OCI-LY1 (cell line): ENCODE measurements at regions not wholly inside any gene's neighbourhood (a gene's known extent, or its start where the extent isn't known, plus 50 kb on each side); places are given as distances from the start of the nearest gene placed in this dataset.
"Not testable (repeated sequence)": the region's sequence is repeated elsewhere in the genome, so short reads cannot be mapped to it uniquely, and the experiment has no call there.

Experiments used
- H2AFZ ChIP-seq: fragments of 200-600 bp; sonication (generic), shearing (Covaris generic); 2 replicates; pipeline ENCODE4 v1.6.0; 2014; ENCODE audit warnings: antibody characterized with exemption, mild to moderate bottlenecking, low read length
- H3F3A ChIP-seq: fragments of 200-600 bp; sonication (generic), shearing (Covaris generic); 2 replicates; pipeline ENCODE4 v1.6.0; 2014; ENCODE audit warnings: mild to moderate bottlenecking, antibody characterized with exemption, low read length, moderate library complexity; ENCODE audit not compliant: insufficient read depth
- H3K27ac ChIP-seq: fragments of 200-600 bp; sonication (generic); 2 replicates; pipeline ENCODE4 v1.5.1; 2014; ENCODE audit warnings: low read length, mixed run types, mild to moderate bottlenecking, low read depth; ENCODE audit not compliant: poor library complexity, severe bottlenecking
- H3K27me3 ChIP-seq: fragments of 200-600 bp; sonication (generic); 2 replicates; pipeline ENCODE4 v1.6.0; 2014; ENCODE audit warnings: antibody characterized with exemption, mild to moderate bottlenecking, low read length, moderate library complexity; ENCODE audit not compliant: insufficient read depth
- H3K36me3 ChIP-seq: fragments of 200-600 bp; sonication (generic); 2 replicates; pipeline ENCODE4 v1.6.1; 2014; ENCODE audit warnings: mild to moderate bottlenecking, antibody characterized with exemption, low read length, moderate library complexity, mixed read lengths; ENCODE audit not compliant: insufficient read depth
- H3K4me1 ChIP-seq: fragments of 200-600 bp; sonication (generic); 2 replicates; pipeline ENCODE4 v1.5.1; 2014; ENCODE audit warnings: mild to moderate bottlenecking, low read length, moderate library complexity; ENCODE audit not compliant: insufficient read depth, severe bottlenecking
- H3K4me2 ChIP-seq: fragments of 200-600 bp; sonication (generic), shearing (Covaris generic); 2 replicates; pipeline ENCODE4 v1.6.1; 2014; ENCODE audit warnings: low read length
- H3K4me3 ChIP-seq: fragments of 200-600 bp; sonication (generic); 2 replicates; pipeline ENCODE4 v1.5.1; 2014; ENCODE audit warnings: low read length, low read depth, mild to moderate bottlenecking, mixed read lengths; ENCODE audit not compliant: poor library complexity, severe bottlenecking
- H3K79me2 ChIP-seq: fragments of 200-600 bp; shearing (Covaris generic); 2 replicates; pipeline ENCODE4 v1.6.1; 2016; ENCODE audit warnings: mixed run types, low read length, mixed read lengths; ENCODE audit not compliant: insufficient read depth
- H3K9ac ChIP-seq: fragments of 200-600 bp; sonication (generic), shearing (Covaris generic); 2 replicates; pipeline ENCODE4 v1.6.1; 2014; ENCODE audit warnings: mild to moderate bottlenecking, low read length, mixed read lengths
- H3K9me2 ChIP-seq: fragments of 200-600 bp; sonication (generic), shearing (Covaris generic); 2 replicates; pipeline ENCODE4 v1.6.1; 2014; ENCODE audit warnings: low read depth, mild to moderate bottlenecking, low read length, mixed read lengths
- H3K9me3 ChIP-seq: fragments of 200-600 bp; shearing (Covaris generic); 2 replicates; pipeline ENCODE4 v1.6.1; 2014; ENCODE audit warnings: low read length, mixed read lengths
- H4K20me1 ChIP-seq: fragments of 200-600 bp; sonication (generic), shearing (Covaris generic); 2 replicates; pipeline ENCODE4 v1.6.0; 2016; ENCODE audit warnings: mild to moderate bottlenecking, low read length; ENCODE audit not compliant: insufficient read depth
- CTCF ChIP-seq: fragments of 200-600 bp; sonication (generic), shearing (Covaris generic); IDR thresholded peaks from 2 replicates; pipeline ENCODE4 v1.5.1; 2017; ENCODE audit warnings: mild to moderate bottlenecking, antibody characterized with exemption, low read length, moderate library complexity, mixed read lengths
- EZH2 ChIP-seq: fragments of 200-600 bp; sonication (generic), shearing (Covaris generic); IDR thresholded peaks from 2 replicates; pipeline ENCODE4 v1.8.0; 2017; ENCODE audit warnings: borderline replicate concordance, mixed run types, mild to moderate bottlenecking, antibody characterized with exemption, low read length, moderate library complexity, mixed read lengths

GRCh38 chr18:75728621-75729020 lies 301.1 kb upstream of the SMIM21 start:
- Histone ChIP-seq H3K4me3 (no peak overlapping the region), H3K27me3 (no peaks in the 10 kb centered on the region), H3K4me2 (no peak overlapping the region), H3K4me1 (no peaks in the 10 kb centered on the region), H3K9me3 (no peaks in the 10 kb centered on the region), H3K9me2 (no peaks in the 10 kb centered on the region), H3F3A (no peaks in the 10 kb centered on the region), H3K79me2 (no peaks in the 10 kb centered on the region), H3K27ac (no peak overlapping the region), H3K36me3 (no peaks in the 10 kb centered on the region), H2AFZ (no peak overlapping the region), H4K20me1 (no peaks in the 10 kb centered on the region), H3K9ac (no peak overlapping the region)
- TF ChIP-seq CTCF (no peak), EZH2 (no peak)

DNA sequence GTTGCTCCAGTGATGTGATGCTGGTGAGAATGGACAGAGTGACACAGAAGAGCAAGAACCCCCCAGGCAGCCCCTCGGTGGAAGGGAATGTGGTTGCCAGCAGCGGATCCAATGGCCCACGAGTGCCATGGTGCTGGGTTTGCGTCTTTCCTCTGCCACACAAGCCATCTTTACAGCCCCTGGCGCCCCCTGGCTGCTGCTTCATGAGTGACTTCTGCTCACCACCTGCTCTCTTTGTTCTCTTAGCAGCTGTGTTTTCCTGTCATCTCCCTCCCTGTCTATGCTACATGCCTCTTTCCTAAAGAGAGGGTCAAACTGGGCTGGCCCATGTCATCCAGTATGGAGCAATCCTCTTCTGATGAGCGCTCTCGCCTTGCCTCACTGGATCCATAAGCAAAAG lies 300.0 kb upstream of the SMIM21 start:
- Histone ChIP-seq H3K9me3 (no peaks in the 10 kb centered on the region), H3K79me2 (no peaks in the 10 kb centered on the region), H4K20me1 (no peaks in the 10 kb centered on the region), H3K27ac (no peak overlapping the region), H3F3A (no peaks in the 10 kb centered on the region), H3K4me3 (no peak overlapping the region), H3K4me1 (no peaks in the 10 kb centered on the region), H3K9me2 (no peaks in the 10 kb centered on the region), H2AFZ (no peak overlapping the region), H3K9ac (no peak overlapping the region), H3K27me3 (no peaks in the 10 kb centered on the region), H3K4me2 (no peak overlapping the region), H3K36me3 (no peaks in the 10 kb centered on the region)
- TF ChIP-seq CTCF: peak; percentile 56
- no peak for TF ChIP-seq EZH2

DNA sequence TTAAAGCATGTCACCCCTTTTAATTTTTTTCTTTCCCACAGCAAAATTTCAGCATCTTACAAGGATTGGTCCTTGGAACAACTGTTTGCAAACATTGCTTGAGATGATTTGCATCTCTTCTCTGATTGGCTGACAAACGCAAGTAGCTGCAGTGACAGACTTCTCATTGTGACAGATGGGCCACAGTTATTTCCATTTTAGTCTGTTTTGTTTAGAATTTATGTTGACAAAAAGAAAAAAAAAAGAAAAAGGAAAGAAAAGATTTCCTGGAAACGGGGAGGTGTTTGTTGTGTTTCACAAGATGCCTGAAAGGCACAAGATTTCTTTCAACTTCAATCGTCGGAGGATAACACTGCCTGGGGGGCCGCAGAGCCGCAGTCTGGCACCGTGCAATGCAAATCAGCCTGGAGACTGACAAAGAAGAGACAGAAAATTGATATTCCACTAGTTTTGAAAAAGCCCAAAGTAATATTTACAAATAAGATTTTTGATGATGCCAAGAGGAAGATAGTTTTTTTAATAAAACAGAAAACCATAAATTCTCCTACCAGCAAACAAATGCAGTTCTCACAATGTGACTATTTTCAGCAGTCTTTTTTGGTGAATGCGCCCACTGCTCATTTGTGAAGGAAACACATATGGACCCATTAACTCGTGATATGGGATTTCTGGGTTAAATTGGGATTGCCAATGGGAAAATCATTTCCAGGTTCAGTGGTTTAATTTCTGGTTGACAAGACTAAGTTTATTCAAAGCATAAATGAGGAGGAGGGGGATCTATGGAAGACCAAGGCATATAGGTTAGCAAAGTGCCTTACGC lies 296.2 kb upstream of the SMIM21 start:
- Histone ChIP-seq H2AFZ (no peak overlapping the region), H4K20me1 (no peaks in the 10 kb centered on the region), H3K9me3 (no peaks in the 10 kb centered on the region), H3K9ac (no peak overlapping the region), H3K79me2 (no peaks in the 10 kb centered on the region), H3K36me3 (no peaks in the 10 kb centered on the region), H3K9me2 (no peaks in the 10 kb centered on the region), H3K4me3 (no peak overlapping the region), H3K27me3 (no peaks in the 10 kb centered on the region), H3F3A (no peaks in the 10 kb centered on the region), H3K4me1 (no peaks in the 10 kb centered on the region), H3K27ac (no peak overlapping the region), H3K4me2 (no peak overlapping the region)
- no peak for TF ChIP-seq EZH2

DNA sequence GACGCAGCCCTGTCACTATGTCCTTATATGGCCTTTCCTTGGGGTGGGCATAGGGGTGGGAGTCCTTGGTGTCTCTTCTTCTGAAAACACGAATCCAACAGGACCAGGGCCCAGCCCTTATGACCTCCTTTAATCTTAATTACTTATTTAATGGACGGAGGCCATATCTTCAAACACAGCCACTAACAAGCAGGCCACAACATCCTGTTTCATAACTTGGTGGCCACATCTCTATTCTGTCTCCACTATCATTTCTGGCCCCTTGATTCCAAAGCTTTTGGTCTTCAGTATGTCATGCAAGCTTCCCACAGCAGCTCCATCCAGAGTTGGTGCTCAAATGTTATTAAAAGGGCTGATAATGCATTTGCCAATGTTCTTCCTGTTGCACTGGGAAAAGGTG lies 287.3 kb upstream of the SMIM21 start:
- Histone ChIP-seq H3K4me1 (no peaks in the 10 kb centered on the region), H3K9me3 (no peaks in the 10 kb centered on the region), H3K4me3 (no peak overlapping the region), H3K36me3 (no peaks in the 10 kb centered on the region), H3K9me2 (no peaks in the 10 kb centered on the region), H3K27ac (no peak overlapping the region), H3K27me3 (no peaks in the 10 kb centered on the region), H2AFZ (no peak overlapping the region), H4K20me1 (no peaks in the 10 kb centered on the region), H3K4me2 (no peak overlapping the region), H3F3A (no peaks in the 10 kb centered on the region), H3K79me2 (no peaks in the 10 kb centered on the region), H3K9ac (no peak overlapping the region)
- TF ChIP-seq EZH2 (no peak), CTCF (no peak)

- not testable (repeated sequence) for H2AFZ ChIP-seq, H3K4me2 ChIP-seq
Measured at GRCh38 chr18:75712124-75712867, 284.8 kb upstream of the SMIM21 start.

More at GRCh38 chr18:75712124-75712867, 284.8 kb upstream of the SMIM21 start:
- not testable (repeated sequence) for H3F3A ChIP-seq, H3K79me2 ChIP-seq, H4K20me1 ChIP-seq, H3K36me3 ChIP-seq, H3K9me2 ChIP-seq, H3K27me3 ChIP-seq, H3K4me1 ChIP-seq, H3K27ac ChIP-seq, H3K9me3 ChIP-seq, H3K9ac ChIP-seq, H3K4me3 ChIP-seq
